ENCODE measurements at regions not wholly inside any gene's neighbourhood (a gene's known extent, or its start where the extent isn't known, plus 50 kb on each side); places are given as distances from the start of the nearest gene placed in this dataset.

DNA sequence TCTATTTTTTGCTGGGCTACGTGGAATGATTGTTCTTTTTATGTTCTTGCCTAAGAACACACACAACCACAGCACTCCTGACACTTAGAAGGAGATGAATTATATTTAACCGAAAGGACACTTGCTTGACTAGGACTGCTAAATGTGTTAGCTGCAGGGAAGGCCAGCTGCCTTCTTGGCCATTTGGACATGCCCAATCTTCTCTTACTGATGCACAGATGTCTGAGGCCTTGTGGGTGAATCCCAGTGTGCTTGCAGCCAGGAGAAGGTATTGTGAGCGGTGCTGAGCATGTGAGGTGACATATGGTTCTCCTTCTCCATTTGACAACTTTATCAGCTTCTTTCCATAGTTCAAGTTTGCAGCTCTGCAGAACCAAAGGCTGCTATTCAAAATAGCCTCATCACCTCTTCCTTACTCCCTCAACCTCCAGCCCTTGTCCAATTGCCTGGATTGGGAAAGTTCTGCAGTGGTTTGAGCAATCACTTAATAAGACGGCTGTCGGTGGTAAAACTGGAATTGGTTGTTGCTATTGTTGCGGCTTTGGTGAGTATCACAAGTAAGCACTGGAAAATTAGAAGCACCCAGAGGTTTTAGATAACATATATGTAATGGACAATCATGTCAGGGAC, 1113.3 kb downstream of the TSN start:
- Histone ChIP-seq H3K9me3 (ENCODE audit: control insufficient read depth, low read length) (no peaks in the 10 kb centered on the region), H3K4me3 (ENCODE audit: insufficient read depth, low read depth, low read length) (no peak overlapping the region), H3K36me3 (ENCODE audit: control insufficient read depth, insufficient read depth, low read length) (no peaks in the 10 kb centered on the region), H3K4me1 (ENCODE audit: control insufficient read depth, insufficient read depth, low read length) (no peaks in the 10 kb centered on the region), H3K27me3 (ENCODE audit: control insufficient read depth, insufficient read depth, low read length, poor library complexity, severe bottlenecking) (no peaks in the 10 kb centered on the region), H3K27ac (ENCODE audit: insufficient read depth, low read depth, low read length, poor library complexity, severe bottlenecking) (no peak overlapping the region)
- WGBS, 2 experiments, result 95 to 98% methylated on average over 5 to 6 of the region's 6 CpGs

DNA sequence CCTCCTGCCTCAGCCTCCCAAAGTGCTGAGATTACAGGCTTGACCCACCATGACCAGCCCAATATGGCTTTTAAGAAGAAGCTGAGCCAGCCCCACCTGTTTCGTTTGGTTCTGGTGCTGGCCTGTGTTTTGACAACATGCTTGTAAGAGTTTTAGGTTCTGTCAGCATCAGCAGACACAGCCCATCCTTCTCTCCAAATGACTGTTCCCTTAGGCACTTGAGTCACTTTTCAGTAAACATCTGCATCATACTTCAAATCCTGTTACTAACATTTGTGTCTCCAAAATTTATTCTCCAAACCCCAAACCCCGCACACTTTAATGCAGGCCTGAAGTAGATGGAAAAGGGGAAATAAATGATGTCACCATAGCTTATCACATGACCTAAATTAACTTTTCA, 1118.5 kb downstream of the TSN start:
- Histone ChIP-seq H3K4me1 (ENCODE audit: control insufficient read depth, insufficient read depth, low read length) (no peaks in the 10 kb centered on the region), H3K36me3 (ENCODE audit: control insufficient read depth, insufficient read depth, low read length) (no peaks in the 10 kb centered on the region), H3K27me3 (ENCODE audit: control insufficient read depth, insufficient read depth, low read length, poor library complexity, severe bottlenecking) (no peaks in the 10 kb centered on the region), H3K4me3 (ENCODE audit: insufficient read depth, low read depth, low read length) (no peak overlapping the region), H3K27ac (ENCODE audit: insufficient read depth, low read depth, low read length, poor library complexity, severe bottlenecking) (no peak overlapping the region), H3K9me3 (ENCODE audit: control insufficient read depth, low read length) (no peaks in the 10 kb centered on the region)
- 94 to 95% methylated on average over 1 of the region's 2 CpGs for WGBS, 2 experiments

DNA sequence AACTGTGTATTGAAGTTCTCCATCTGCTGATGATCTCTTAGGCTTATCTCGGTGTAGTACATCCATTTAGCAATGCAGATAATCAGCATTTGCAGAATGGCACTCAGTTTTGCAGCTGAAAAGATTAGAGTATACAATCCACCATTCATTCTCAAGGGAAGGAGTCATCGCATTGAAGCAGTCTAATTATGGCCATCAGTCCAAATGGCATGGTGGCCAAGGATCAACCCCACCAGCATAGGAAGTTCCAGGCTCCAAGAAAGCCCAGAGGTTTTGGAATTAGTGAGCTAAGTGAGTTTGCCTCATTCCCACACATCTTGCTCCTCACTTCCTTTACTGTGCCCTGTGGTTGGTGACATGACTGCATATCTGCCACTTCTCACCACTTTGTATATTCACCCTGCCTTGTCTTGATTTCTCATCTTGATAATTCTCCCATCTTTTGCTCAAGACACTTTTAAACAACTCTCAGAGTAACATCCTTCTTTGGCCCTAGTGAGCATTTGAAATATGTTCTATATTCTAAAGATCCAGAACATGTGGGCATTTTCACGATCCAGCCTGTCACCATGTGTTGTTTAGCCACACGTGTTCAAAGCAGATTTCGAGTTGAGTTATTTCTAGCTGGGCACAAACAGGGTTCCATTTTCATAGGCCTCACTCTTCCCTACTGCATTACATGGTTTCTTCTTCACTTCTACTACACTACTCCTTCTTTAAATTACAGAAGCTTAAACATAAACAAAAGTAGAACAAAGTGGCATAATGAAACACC, 1119.8 kb downstream of the TSN start:
- Histone ChIP-seq H3K9me3 (ENCODE audit: control insufficient read depth, low read length) (no peaks in the 10 kb centered on the region), H3K27ac (ENCODE audit: insufficient read depth, low read depth, low read length, poor library complexity, severe bottlenecking) (no peak overlapping the region), H3K36me3 (ENCODE audit: control insufficient read depth, insufficient read depth, low read length) (no peaks in the 10 kb centered on the region), H3K27me3 (ENCODE audit: control insufficient read depth, insufficient read depth, low read length, poor library complexity, severe bottlenecking) (no peaks in the 10 kb centered on the region), H3K4me3 (ENCODE audit: insufficient read depth, low read depth, low read length) (no peak overlapping the region), H3K4me1 (ENCODE audit: control insufficient read depth, insufficient read depth, low read length) (no peaks in the 10 kb centered on the region)
- whole genome bisulfite sequencing, 2 experiments, result 93 to 95% methylated on average over 5 of the region's 5 CpGs

DNA sequence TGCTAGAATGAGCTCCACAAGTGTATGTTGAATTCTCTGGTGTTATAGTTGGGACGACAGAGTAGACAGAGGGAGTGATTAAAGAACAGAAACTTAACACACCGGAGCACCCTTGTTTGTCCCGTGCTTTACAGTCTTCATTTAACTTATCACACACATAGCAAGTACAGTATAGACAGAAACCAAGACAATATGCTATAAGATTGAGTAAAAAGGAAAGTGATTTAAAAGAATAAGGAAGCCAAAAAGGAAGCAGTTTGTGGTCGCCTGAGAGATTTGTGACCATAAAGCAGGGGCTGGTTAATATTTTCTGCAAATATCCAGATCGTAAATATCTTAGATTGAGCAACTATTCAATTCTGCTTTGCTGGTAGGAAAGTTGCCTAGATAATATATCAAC, 1128.4 kb downstream of the TSN start:
- H3K4me3 ChIP-seq (ENCODE audit: insufficient read depth, low read depth, low read length), result no peak overlapping the region
- H3K27me3 ChIP-seq (ENCODE audit: control insufficient read depth, insufficient read depth, low read length, poor library complexity, severe bottlenecking), result no peaks in the 10 kb centered on the region
- H3K9me3 ChIP-seq (ENCODE audit: control insufficient read depth, low read length), result no peaks in the 10 kb centered on the region
- H3K4me1 ChIP-seq (ENCODE audit: control insufficient read depth, insufficient read depth, low read length), result no peaks in the 10 kb centered on the region
- no peak overlapping the region for H3K27ac ChIP-seq (ENCODE audit: insufficient read depth, low read depth, low read length, poor library complexity, severe bottlenecking)
- WGBS, 2 experiments, result 99% methylated on average over 3 to 5 of the region's 5 CpGs
- H3K36me3 ChIP-seq (ENCODE audit: control insufficient read depth, insufficient read depth, low read length), result no peaks in the 10 kb centered on the region

DNA sequence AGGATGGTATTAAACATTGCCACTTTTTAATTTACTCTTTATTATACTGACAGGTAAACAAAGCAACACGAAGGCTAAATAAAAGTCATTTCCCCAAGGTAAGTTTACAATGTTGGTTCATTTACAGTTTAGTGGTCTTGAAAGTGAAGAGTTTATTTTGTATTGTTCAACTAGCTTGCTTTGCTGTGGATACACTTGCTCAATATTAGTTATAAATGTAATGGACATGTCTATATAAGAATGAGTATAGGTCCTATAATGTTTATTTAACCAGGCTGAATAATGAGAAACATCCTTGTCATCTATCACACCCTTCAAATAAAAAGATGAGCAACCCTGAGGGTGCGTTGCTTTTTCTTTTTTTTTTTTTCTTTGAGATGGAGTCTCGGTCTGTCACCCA, 1129.4 kb downstream of the TSN start:
- Histone ChIP-seq H3K27ac (ENCODE audit: insufficient read depth, low read depth, low read length, poor library complexity, severe bottlenecking) (no peak overlapping the region), H3K4me1 (ENCODE audit: control insufficient read depth, insufficient read depth, low read length) (no peaks in the 10 kb centered on the region), H3K4me3 (ENCODE audit: insufficient read depth, low read depth, low read length) (no peak overlapping the region), H3K36me3 (ENCODE audit: control insufficient read depth, insufficient read depth, low read length) (no peaks in the 10 kb centered on the region), H3K27me3 (ENCODE audit: control insufficient read depth, insufficient read depth, low read length, poor library complexity, severe bottlenecking) (no peaks in the 10 kb centered on the region), H3K9me3 (ENCODE audit: control insufficient read depth, low read length) (no peaks in the 10 kb centered on the region)
- WGBS, 2 experiments, result 91 to 96% methylated on average over 3 of the region's 3 CpGs

DNA sequence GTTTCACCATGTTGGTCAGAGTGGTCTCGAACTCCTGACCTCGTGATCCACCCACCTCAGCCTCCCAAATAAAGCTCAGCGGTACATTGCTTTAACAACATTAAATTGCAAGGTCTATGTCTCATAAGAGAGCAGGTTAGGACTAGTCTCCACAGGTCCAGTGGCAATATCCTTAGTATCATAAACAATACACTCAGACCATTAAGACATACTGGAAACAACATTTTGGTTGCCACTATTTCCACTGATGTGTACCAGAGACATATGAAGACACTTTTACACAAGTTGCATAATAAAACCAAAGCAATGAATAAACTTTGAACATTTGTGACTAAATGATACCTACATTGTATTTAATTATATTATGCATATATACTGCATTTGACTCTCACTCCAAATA, 1130.0 kb downstream of the TSN start:
- Histone ChIP-seq H3K27ac (ENCODE audit: insufficient read depth, low read depth, low read length, poor library complexity, severe bottlenecking) (no peak overlapping the region), H3K9me3 (ENCODE audit: control insufficient read depth, low read length) (no peaks in the 10 kb centered on the region), H3K36me3 (ENCODE audit: control insufficient read depth, insufficient read depth, low read length) (no peaks in the 10 kb centered on the region), H3K4me3 (ENCODE audit: insufficient read depth, low read depth, low read length) (no peak overlapping the region), H3K27me3 (ENCODE audit: control insufficient read depth, insufficient read depth, low read length, poor library complexity, severe bottlenecking) (no peaks in the 10 kb centered on the region), H3K4me1 (ENCODE audit: control insufficient read depth, insufficient read depth, low read length) (no peaks in the 10 kb centered on the region)
- 91% methylated on average over 3 of the region's 3 CpGs for WGBS, 2 experiments

DNA sequence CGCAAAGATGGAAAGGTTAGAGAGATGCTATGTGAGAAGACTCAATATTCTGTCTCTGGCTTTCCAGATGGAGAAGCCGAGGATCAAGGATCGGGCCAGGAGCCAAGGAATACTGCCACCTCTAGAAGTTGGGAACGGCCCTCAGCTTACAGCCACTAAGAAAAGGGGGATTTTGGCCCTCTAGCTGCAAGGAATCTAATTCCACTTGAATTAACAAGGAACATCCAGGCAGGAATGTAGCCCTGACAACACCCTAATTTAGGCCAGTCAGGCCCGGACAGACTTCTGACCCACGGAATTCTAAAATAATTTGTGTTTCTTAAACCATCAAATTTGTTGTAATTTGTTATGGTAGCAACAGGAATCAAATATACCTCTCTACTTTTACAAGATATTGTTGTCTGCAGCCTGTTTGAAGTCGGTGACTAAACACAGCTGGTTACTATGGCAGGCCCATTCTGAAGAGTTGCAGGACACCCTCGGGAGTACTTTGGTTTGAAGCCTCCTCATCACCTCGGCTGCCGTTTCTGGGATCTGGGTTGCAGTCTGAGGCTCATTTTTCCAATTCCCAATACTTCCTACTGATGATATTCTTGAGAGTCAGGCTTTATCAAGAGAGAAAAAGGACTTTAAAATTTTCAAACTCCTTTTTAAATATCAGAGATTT, 1131.2 kb downstream of the TSN start:
- no peaks in the 10 kb centered on the region for H3K9me3 ChIP-seq (ENCODE audit: control insufficient read depth, low read length)
- H3K4me3 ChIP-seq (ENCODE audit: insufficient read depth, low read depth, low read length), result no peak overlapping the region
- H3K36me3 ChIP-seq (ENCODE audit: control insufficient read depth, insufficient read depth, low read length), result no peaks in the 10 kb centered on the region
- no peaks in the 10 kb centered on the region for H3K27me3 ChIP-seq (ENCODE audit: control insufficient read depth, insufficient read depth, low read length, poor library complexity, severe bottlenecking)
- 89 to 93% methylated on average over 9 to 10 of the region's 10 CpGs for WGBS, 2 experiments
- H3K4me1 ChIP-seq (ENCODE audit: control insufficient read depth, insufficient read depth, low read length), result no peaks in the 10 kb centered on the region
- H3K27ac ChIP-seq (ENCODE audit: insufficient read depth, low read depth, low read length, poor library complexity, severe bottlenecking), result no peak overlapping the region

DNA sequence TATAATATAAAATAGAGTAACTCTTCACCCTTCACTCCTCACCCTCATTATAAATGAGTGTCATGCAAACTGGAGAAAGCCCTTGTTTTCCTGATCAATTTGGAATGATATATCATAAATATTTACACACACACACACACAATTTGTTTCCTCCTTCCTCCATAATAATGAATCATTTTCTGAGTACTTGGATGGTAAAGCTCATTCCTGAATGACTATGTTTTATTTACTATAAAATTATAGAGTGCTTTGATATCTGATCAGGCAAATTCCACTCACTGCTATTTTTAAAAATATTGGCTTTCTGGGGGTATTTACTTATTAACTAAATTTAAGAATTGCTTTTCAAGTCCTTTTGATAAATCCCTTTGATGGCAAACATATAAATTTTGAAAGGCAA, 1125.5 kb upstream of the CNTNAP5 start:
- Histone ChIP-seq H3K9me3 (ENCODE audit: control insufficient read depth, low read length) (no peaks in the 10 kb centered on the region), H3K36me3 (ENCODE audit: control insufficient read depth, insufficient read depth, low read length) (no peaks in the 10 kb centered on the region), H3K27me3 (ENCODE audit: control insufficient read depth, insufficient read depth, low read length, poor library complexity, severe bottlenecking) (no peaks in the 10 kb centered on the region), H3K4me3 (ENCODE audit: insufficient read depth, low read depth, low read length) (no peak overlapping the region), H3K27ac (ENCODE audit: insufficient read depth, low read depth, low read length, poor library complexity, severe bottlenecking) (no peak overlapping the region), H3K4me1 (ENCODE audit: control insufficient read depth, insufficient read depth, low read length) (no peaks in the 10 kb centered on the region)

DNA sequence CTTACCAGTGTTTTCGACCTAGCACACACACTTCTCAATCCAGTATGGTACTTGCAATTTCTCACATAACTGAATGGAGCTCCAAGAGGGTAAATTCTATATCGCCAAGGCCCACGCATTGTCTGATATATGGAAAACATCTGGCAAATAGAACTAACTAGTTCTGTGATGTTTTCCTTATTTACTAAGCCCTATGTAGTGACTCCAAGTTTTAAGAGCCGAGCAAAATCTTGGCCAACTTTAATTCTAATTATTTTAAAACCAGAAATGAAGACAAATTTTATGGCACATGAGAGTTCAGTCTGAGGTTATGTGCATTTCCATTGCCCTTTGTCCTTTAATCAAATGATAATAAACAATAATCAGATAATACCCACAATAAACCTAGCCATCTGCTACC, 1119.7 kb upstream of the CNTNAP5 start:
- H3K36me3 ChIP-seq (ENCODE audit: control insufficient read depth, insufficient read depth, low read length), result no peaks in the 10 kb centered on the region
- H3K9me3 ChIP-seq (ENCODE audit: control insufficient read depth, low read length), result no peaks in the 10 kb centered on the region
- no peak overlapping the region for H3K4me3 ChIP-seq (ENCODE audit: insufficient read depth, low read depth, low read length)
- 92 to 97% methylated on average over 3 to 4 of the region's 4 CpGs for WGBS, 2 experiments
- H3K27me3 ChIP-seq (ENCODE audit: control insufficient read depth, insufficient read depth, low read length, poor library complexity, severe bottlenecking), result no peaks in the 10 kb centered on the region
- H3K27ac ChIP-seq (ENCODE audit: insufficient read depth, low read depth, low read length, poor library complexity, severe bottlenecking), result no peak overlapping the region
- no peaks in the 10 kb centered on the region for H3K4me1 ChIP-seq (ENCODE audit: control insufficient read depth, insufficient read depth, low read length)

DNA sequence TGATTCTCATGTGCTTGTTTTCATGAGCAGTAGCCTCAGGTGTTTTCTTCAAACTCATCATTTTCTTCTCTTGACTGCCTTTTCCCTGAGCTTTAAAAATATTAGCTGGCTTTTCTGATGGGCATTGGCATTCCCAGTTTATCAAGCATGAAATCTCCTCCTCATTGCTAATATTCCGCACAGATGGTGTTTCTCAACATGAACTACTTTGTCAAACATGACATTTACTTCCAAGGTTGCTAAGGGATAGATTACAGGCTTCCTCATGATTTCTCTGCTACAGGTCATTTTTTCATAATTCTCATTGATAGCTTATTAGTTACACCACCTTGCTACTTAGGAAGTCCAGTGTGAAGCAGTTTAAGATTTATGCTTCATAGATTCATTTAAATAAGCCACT, 1116.9 kb upstream of the CNTNAP5 start:
- Histone ChIP-seq H3K27ac (ENCODE audit: insufficient read depth, low read depth, low read length, poor library complexity, severe bottlenecking) (no peak overlapping the region), H3K27me3 (ENCODE audit: control insufficient read depth, insufficient read depth, low read length, poor library complexity, severe bottlenecking) (no peaks in the 10 kb centered on the region), H3K4me1 (ENCODE audit: control insufficient read depth, insufficient read depth, low read length) (no peaks in the 10 kb centered on the region), H3K36me3 (ENCODE audit: control insufficient read depth, insufficient read depth, low read length) (no peaks in the 10 kb centered on the region), H3K9me3 (ENCODE audit: control insufficient read depth, low read length) (no peaks in the 10 kb centered on the region), H3K4me3 (ENCODE audit: insufficient read depth, low read depth, low read length) (no peak overlapping the region)
- 89 to 93% methylated on average over 1 of the region's 1 CpG for WGBS, 2 experiments

All from ectodermal cell (in vitro differentiated cells).